Right cardiac atrium (tissue), 5 donors: ENCODE measurements at regions not wholly inside any gene's neighbourhood (a gene's known extent, or its start where the extent isn't known, plus 50 kb on each side); places are given as distances from the start of the nearest gene placed in this dataset.

ENCODE experiments used
- ATAC-seq, 2 donors: fragments of 200-7000 bp; cut with Tn5 transposase; one replicate each; pipeline versions ENCODE4 v1.8.0 to v1.9.1; 2020; ENCODE audit warnings: moderate library complexity in 2 of 2, mild to moderate bottlenecking in 1 of 2
- DNase-seq, 3 donors: peaks; one replicate each; pipeline ENCODE4 v3.0.0-alpha.2; 2020
- H3K27ac ChIP-seq: one replicate; pipeline ENCODE4 v1.5.1; 2013; ENCODE audit warnings: mild to moderate bottlenecking, low read length, control low read depth, moderate library complexity
- H3K27me3 ChIP-seq: one replicate; pipeline ENCODE4 v1.6.1; 2013; ENCODE audit not compliant: control insufficient read depth, insufficient read depth
- H3K4me1 ChIP-seq: one replicate; pipeline ENCODE4 v1.6.1; 2013; ENCODE audit warnings: low read length; ENCODE audit not compliant: control insufficient read depth, insufficient read depth
- H3K4me3 ChIP-seq: one replicate; pipeline ENCODE4 v1.5.1; 2013; ENCODE audit warnings: low read length, control low read depth
- H3K9me3 ChIP-seq: one replicate; pipeline ENCODE4 v1.6.1; 2013; ENCODE audit warnings: low read length; ENCODE audit not compliant: control insufficient read depth
- whole genome bisulfite sequencing: extraction: QIAGEN DNeasy Blood & Tissue Kit; methylation state at CpG from one replicate; pipeline ENCODE4 v1.1.7; 2013; 5-methylcytosine and 5-hydroxymethylcytosine counted together
- intact Hi-C, 4 donors: fragments of 100-400 bp; cut with DNase I; formaldehyde crosslinking; loops; one replicate each; pipeline versions ENCODE4 v1.11.0 to v1.14.0; 2022 to 2023
- donor health status: healthy with polysubstance abuse.
- donor health status: DM: no; HTN: yes; CAD: no.
- donor health status: DM: no; HTN: no; CAD: no.
- donor health status: DM: no; HTN: yes; CAD: no; lungs with severe emphysema.
- donor health status: DM: yes; HTN: yes; CAD: no.

GRCh38 chr2:31735716-31736115, 155.0 kb upstream of the SRD5A2 start:
- no peak for ATAC-seq

DNA sequence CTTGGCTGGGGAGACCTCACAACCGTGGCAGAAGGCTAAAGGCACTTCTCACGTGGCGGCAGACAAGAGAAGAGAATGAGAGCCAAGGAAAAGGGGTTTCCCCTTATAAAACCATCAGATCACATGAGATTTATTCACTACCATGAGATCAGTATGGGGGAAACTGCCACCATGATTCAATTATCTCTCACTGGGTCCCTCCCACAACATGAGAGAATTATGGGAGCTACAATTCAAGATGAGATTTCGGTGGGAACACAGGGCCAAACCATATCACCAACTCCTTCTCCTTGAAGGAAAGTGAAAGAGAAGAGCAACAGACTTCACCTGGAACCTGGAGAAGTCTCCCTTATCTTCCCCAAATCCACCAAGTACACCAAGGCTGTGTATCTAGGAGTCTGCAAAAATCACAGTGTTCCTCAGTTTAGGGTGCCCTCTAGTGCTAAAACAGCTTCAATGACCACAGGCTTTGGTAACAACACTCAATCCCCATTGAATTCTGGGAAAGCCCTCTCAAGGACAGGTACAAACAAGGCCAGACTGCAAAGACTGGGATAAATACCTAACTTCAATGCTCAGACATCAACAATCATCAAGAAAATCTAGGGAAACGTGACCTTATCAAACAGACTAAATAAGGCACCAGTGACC, 148.8 kb upstream of the SRD5A2 start:
- Histone ChIP-seq H3K27ac (no peak overlapping the region), H3K9me3 (no peaks in the 10 kb centered on the region), H3K27me3 (no peaks in the 10 kb centered on the region), H3K4me3 (no peak overlapping the region), H3K4me1 (no peaks in the 10 kb centered on the region)
- WGBS = 70% methylated on average over 5 of the region's 5 CpGs
- ATAC-seq = no peak
- DNase-seq = no peak
- intact Hi-C loops = no loop called here

More at GRCh38 chr2:31735716-31736115, 155.0 kb upstream of the SRD5A2 start:
- no peaks in the 10 kb centered on the region for H3K4me1 ChIP-seq
- no peak for DNase-seq
- no peak overlapping the region for H3K27ac ChIP-seq
- no peak overlapping the region for H3K4me3 ChIP-seq
- intact Hi-C loops = no loop called here
- no peaks in the 10 kb centered on the region for H3K9me3 ChIP-seq
- no peaks in the 10 kb centered on the region for H3K27me3 ChIP-seq
- WGBS = 75% methylated on average over 2 of the region's 2 CpGs

- no peak overlapping the region for H3K27ac ChIP-seq
- DNase-seq (no peak), ATAC-seq (no peak)
- H3K9me3 ChIP-seq = no peaks in the 10 kb centered on the region
- no peaks in the 10 kb centered on the region for H3K27me3 ChIP-seq
- H3K4me1 ChIP-seq = no peaks in the 10 kb centered on the region
- intact Hi-C loops = no loop called here
- WGBS = 75% methylated on average over 2 of the region's 2 CpGs
- no peak overlapping the region for H3K4me3 ChIP-seq
Measured at GRCh38 chr2:31729065-31729439, 148.3 kb upstream of the SRD5A2 start.

- H3K27me3 ChIP-seq = no peaks in the 10 kb centered on the region
- no peak for ATAC-seq
- intact Hi-C loops = no loop called here
- H3K9me3 ChIP-seq = no peaks in the 10 kb centered on the region
- 81% methylated on average over 2 of the region's 2 CpGs for WGBS
- no peaks in the 10 kb centered on the region for H3K4me1 ChIP-seq
- no peak overlapping the region for H3K27ac ChIP-seq
- no peak overlapping the region for H3K4me3 ChIP-seq
- no peak for DNase-seq
Measured at GRCh38 chr2:31728406-31729064, 147.8 kb upstream of the SRD5A2 start.

- DNase-seq = no peak
- WGBS = 79% methylated on average over 2 of the region's 2 CpGs
- intact Hi-C loops = no loop called here
- no peak for ATAC-seq
- H3K27ac ChIP-seq = no peak overlapping the region
- H3K27me3 ChIP-seq = no peaks in the 10 kb centered on the region
- no peaks in the 10 kb centered on the region for H3K4me1 ChIP-seq
- no peak overlapping the region for H3K4me3 ChIP-seq
- no peaks in the 10 kb centered on the region for H3K9me3 ChIP-seq
Measured at GRCh38 chr2:31726457-31726856, 145.7 kb upstream of the SRD5A2 start.

- no peaks in the 10 kb centered on the region for H3K9me3 ChIP-seq
- no peaks in the 10 kb centered on the region for H3K4me1 ChIP-seq
- intact Hi-C loops = no loop called here
- DNase-seq = no peak
- H3K27me3 ChIP-seq = no peaks in the 10 kb centered on the region
- no peak for ATAC-seq
- H3K4me3 ChIP-seq = no peak overlapping the region
- WGBS = 87% methylated on average over 3 of the region's 3 CpGs
- H3K27ac ChIP-seq = no peak overlapping the region
Measured at GRCh38 chr2:31725444-31725843, 144.7 kb upstream of the SRD5A2 start.

GRCh38 chr2:31711737-31712136, 131.0 kb upstream of the SRD5A2 start:
- intact Hi-C loops = no loop called here

GRCh38 chr2:31710121-31710520, 129.4 kb upstream of the SRD5A2 start:
- Histone ChIP-seq H3K27ac (no peak overlapping the region), H3K27me3 (no peaks in the 10 kb centered on the region), H3K4me1 (no peaks in the 10 kb centered on the region), H3K4me3 (no peak overlapping the region), H3K9me3 (no peaks in the 10 kb centered on the region)
- no peak for DNase-seq
- intact Hi-C loops = no loop called here
- ATAC-seq = no peak
- WGBS = 86% methylated on average over 2 of the region's 2 CpGs

More at GRCh38 chr2:31711737-31712136, 131.0 kb upstream of the SRD5A2 start:
- Histone ChIP-seq H3K4me3 (no peak overlapping the region), H3K27ac (no peak overlapping the region), H3K9me3 (no peaks in the 10 kb centered on the region), H3K27me3 (no peaks in the 10 kb centered on the region), H3K4me1 (no peaks in the 10 kb centered on the region)
- DNase-seq = no peak
- ATAC-seq = no peak

GRCh38 chr2:31707992-31708391, 127.3 kb upstream of the SRD5A2 start:
- 69% methylated on average over 3 of the region's 3 CpGs for WGBS
- no peak overlapping the region for H3K4me3 ChIP-seq
- H3K9me3 ChIP-seq = no peaks in the 10 kb centered on the region
- no peak overlapping the region for H3K27ac ChIP-seq
- DNase-seq (no peak), ATAC-seq (no peak)
- intact Hi-C loops = no loop called here
- H3K4me1 ChIP-seq = no peaks in the 10 kb centered on the region
- H3K27me3 ChIP-seq = no peaks in the 10 kb centered on the region

DNA sequence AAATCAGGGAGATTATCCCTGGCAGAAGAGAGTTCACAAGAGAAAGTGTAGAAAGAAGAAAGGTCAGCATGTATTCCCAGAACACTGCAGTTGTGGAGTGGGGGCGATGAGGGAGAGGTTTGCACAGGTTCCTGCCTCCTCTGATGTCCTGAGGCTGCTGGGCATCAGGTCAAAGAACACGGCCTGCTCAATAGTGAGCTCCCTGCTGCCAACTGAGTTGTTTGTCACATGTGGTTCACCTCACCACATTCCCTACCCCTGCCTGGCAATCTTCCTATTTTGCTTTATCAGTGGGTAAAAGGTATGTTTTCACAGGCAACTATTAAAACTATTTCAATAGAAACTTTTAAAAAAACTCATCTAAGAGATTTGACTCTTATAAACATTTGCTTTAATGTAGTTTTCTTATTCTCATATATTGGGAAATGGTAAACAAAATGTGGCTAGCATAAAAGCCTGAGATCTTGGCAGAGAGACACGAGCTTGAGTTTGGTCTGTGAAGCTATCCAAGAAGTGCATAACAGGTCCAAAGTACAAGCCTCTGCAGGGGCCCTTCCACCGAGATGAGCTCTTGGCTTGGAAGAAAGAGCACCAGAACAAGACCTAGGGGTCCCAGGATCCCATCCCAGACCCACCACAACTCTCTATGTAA, 123.9 kb upstream of the SRD5A2 start:
- intact Hi-C loops = no loop called here
- no peak for ATAC-seq
- WGBS = 45% methylated on average over 4 of the region's 4 CpGs
- H3K9me3 ChIP-seq = no peaks in the 10 kb centered on the region
- DNase-seq = no peak
- no peak overlapping the region for H3K27ac ChIP-seq
- no peaks in the 10 kb centered on the region for H3K27me3 ChIP-seq
- no peaks in the 10 kb centered on the region for H3K4me1 ChIP-seq
- no peak overlapping the region for H3K4me3 ChIP-seq

GRCh38 chr2:31703253-31703652, 122.5 kb upstream of the SRD5A2 start:
- ATAC-seq (no peak), DNase-seq (no peak)
- Histone ChIP-seq H3K27me3 (no peaks in the 10 kb centered on the region), H3K9me3 (peaks cover 4% of the 10 kb centered on the region), H3K4me3 (no peak overlapping the region), H3K27ac (no peak overlapping the region), H3K4me1 (no peaks in the 10 kb centered on the region)
- intact Hi-C loops = no loop called here
